NCI-H748 (cell line): ENCODE measurements at regions not wholly inside any gene's neighbourhood (a gene's known extent, or its start where the extent isn't known, plus 50 kb on each side); places are given as distances from the start of the nearest gene placed in this dataset.
A peak's percentile ranks its signal among the peaks of the same experiment; 100 is the strongest.

Experiments used
- DNase-seq: peaks from one replicate; lab custom pipeline; 2025; ENCODE audit not compliant: unreplicated experiment; lab: John Stamatoyannopoulos, UW

DNA sequence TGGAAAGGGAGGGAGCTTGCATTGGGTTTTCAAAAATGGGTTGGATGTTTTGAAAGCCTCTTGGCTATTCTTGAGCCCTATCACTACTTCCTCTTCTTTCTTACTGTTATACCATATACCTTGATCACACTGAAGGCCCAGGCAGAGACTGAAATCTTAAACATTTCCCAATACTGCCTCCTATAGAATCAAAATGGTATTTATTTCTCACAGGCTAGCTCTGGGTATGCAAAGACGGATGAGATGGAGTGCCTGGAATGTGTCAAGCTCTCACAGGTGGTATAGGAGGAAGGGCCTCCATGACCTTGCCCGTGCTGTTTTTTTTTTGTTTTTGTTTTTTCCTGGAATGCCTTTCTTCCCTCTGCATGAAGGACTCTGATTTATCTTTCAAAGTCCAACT lies 268.4 kb upstream of the USP24 start:
- no peak for DNase-seq

DNA sequence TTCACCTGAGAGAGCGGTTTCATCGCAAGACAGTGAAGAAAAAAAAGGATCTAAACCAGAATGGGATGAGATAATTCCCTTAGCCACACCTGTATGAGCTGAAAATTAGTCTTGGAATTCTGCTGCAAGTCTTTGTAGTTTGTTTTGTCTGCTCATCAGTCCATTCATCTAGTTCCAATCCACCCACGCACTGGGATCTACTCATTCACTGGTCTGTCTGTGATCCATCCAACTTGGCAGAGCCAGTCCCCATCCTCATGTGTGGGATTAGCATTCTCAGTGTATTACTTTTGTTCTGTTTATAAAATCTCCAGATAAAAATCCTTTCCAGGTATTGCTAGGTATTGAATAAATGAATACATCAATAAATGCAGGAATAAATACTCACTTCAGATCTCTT lies 266.5 kb upstream of the USP24 start:
- DNase-seq, result no peak

DNA sequence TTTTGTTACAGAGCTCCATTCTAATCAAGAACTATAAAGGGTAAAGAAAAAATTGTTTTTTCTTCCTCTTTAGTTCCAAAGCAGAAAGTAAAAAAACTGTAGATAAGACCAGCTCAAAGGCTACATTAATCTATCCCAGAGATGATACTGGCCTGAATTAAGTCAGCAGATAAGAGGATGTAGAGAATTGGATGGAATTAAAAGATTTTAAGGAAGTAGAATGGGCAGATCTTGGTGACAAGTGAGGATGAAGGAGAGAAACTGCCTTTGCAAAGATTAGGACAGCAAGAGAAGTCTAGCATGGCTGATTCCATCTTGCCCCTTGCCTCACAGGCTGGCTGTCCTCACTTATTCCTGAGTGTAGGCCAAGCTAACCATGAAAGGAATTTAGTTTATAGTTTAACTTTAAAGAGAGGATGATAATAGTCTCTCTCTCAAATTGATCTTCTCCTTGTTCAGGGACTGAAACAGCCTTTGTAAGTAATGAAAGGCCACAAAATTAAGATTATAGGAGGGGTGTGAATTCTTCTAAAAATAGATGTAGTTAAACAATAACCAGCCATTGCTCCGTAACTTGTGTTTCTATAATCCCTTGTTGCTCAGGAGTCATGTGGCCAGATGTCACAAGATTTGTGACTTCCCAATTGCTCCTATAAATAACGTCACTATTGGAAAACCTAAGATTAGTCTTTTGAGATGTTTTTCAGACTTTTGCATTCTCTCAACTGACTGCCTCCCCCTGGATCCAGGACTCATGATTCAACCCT lies 265.0 kb upstream of the USP24 start:
- no peak for DNase-seq

DNA sequence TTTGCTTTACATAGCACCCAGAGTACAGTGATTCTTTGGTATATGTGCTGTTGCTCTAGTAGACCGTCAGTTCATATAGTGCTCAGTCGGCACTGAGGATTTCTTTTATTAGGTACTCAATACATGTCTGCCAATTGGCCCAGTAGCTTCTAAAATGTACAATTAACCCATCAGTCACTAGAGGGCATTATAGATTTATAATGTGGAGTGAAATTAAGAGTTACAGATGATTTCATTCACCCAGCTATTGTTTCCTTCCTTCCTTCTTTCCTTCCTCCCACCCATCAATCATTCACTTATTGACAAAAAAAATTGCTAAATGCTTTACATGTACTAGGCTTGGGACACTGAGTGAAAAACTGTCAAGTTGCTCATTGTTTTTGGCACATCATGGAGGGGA lies 263.6 kb upstream of the USP24 start:
- peak; percentile 74 for DNase-seq

DNA sequence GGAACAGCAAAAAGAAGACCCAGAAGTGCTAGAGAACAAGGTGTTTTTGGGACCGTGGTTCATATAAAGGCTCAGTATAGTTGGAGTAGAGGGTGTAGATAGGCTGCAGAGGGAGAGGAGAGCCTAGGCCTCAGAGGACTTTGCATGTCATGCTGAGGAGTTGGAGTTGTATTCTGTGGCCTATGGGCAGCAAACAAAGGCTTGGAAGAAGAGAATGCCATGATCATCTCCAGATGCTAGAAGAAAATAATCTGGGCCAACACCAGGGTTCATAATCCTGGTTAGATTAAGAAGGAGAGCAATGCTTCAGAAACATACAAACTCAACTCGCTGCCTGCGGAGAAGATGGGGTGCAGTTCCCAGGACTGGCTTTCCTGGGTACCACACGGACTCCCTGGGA lies 262.8 kb upstream of the USP24 start:
- DNase-seq, result no peak

DNA sequence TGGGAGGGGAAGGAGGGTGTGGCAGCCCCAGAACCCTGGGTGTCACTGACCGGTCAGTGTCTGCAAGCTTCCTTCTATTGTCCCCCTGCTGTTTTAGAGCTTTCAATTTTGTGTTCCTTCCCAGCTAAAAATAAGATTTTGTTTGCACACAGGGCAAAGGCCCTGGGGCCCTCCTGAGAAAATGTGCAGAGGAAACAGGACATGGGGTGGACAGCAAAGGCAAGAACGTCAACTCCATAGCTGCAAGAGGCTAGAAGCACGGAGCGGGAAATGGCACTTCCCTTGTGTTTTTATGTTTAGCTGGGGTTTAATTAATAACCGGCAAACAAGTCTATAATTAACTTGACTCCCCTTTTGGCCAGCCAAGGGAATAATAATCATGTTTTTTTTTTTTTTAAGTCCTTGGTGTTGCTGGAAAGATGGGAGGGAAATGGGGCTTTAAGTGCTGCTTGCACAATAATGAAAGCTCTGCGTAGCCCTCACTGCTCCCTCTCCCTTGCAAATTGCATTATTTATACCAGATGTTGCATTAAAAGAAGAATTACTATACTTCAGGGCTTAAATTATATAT lies 261.4 kb upstream of the USP24 start:
- DNase-seq, result peak; percentile 58

DNA sequence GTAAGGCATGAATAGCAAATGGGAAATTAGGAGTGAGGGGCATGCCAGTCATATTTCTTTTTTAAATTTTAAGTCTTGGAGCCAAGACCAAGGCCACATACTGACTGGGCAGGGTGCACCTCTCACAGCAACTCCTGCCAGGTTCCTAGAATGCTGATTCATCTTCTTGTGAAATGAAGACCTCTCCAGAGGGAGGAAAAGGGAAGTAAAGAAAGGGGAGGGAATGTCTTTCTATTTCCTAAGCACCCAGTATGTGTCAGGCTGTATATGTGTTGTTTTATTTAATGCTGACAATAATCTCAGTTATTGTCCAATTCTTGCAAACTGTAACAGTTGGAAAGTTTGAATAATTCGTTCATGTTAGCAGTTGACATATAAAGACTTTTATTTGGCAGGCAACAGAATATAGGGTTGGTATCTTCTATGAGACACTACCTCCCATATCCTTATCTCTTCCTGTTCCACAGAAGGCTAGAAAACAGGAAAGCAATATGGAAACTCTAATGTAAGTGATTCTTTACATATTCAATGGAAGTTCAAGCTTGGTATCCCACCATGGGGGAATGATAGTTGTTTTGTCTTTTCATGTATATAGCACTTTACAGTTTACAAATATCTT lies 259.1 kb upstream of the USP24 start:
- DNase-seq, result no peak

DNA sequence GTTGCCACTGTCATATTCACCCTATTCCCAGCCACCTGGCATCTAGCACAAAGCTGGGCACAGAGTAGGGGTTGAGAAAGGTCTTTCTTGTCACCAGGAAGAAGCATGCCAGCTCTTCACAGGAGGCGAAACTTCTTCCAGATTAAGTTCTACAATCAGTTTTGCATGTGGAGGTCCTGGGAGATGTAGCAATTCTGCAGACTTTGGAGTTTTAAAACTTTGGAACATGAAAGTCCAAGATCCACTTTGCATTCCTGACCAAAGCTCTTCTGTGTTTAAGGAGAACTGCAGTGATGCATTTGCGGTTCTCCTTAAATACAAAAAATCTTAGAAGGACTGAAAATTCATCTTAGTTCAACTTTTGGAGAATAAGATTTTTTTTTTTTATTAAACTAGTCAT lies 258.5 kb upstream of the USP24 start:
- no peak for DNase-seq

DNA sequence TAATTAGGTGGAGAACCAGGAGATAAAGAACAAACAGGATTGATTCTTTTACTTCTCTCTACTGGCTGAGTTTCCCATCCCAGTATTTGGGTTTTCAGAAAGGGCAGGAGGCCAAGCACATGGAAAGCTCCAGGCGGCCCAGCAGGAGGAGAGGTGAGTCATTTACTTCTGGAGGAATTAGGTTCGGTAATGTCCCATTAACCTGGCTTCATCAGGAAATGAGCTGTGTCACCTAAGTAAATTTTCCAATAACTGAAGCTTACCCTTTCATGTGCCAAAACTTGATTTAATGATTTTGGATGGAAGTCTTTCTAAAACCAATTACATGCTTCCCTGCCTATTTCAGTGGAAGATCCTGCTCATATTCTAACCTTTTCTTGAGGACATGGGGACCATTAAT lies 257.6 kb upstream of the USP24 start:
- no peak for DNase-seq

DNA sequence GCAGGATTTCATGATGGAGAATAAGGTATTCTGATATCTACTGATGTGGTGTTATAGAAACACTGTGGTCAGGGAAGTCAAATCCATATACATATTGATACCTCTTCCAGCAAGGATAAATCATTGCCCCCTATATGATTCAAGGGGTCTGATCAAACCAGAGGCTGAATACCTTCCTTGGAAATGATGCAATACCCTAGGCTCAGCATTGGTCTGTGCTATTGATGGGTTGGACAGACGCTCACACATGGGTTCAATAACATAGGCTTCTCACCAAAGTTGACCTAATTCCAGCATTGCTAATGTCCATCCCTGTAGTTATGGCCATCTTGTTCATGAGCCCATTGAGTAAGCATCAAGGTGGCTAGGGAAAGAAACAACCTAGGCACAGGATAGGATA lies 257.0 kb upstream of the USP24 start:
- no peak for DNase-seq

DNA sequence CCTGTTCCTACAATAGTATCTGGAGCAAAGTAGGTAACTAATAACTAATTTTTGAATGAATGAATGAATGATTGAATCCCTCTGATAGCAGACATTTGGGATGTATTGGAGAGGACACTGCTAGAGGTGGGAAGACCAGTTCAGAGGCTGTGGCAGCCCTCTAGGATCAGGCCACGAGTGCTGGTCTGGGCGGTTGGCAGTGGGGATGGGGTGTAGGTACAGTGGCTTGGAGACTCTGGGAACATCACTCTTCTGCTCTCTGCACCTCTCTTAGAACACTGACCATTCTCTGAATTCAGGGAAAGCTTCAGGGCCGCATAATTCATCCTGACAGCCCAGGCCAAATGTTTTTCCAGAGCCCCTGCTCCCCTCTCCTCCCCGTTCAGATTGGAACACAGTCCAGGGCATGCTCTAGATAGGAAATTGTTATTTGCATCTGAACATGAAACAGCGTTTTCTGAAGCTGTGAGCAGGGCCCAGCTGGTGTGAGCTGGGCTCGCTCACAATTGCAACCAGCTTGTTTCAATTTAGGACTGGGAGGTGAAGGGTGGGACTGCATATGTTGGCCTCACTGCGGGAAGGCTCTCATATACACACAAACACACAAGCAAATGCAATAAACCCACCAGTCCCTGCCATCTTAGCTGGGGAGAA lies 253.1 kb upstream of the USP24 start:
- DNase-seq, result no peak

DNA sequence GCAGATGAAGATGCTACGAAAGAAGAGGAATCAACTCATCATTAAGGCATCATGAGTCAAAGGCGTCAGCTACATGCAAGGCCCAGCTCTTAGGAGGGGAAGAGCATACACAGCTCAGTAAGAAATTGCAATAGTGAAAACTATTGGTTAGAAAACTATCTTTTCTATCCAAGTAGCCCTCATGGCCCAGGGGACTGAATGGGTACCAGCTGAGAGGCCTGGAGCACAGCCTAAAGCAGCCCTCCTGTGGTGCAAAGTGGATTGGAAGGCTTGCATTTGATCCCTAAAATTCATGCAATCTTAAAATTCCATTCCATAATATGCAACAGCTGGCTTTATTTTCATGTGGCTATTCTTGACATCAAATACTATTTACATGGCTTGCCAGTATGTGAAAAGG lies 251.8 kb upstream of the USP24 start:
- no peak for DNase-seq

DNA sequence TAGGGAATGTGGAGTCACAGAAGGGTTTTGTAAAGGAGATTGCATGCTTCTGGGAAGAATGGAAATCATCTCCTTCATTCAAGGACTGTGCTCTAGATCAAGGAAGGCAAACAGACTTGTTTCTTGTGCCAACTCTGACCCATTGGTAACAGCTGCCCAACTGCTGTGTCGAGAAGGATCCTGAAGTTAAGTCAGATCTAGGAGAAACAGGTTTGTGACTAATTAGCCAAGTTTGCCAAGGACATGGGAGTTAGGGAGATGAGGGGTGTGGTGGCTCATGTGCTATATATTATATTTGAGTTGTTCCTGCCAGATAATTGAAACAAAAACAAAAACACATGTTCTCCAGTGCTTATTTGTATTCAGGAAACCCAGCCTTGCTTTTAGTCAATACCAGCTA lies 251.2 kb upstream of the USP24 start:
- DNase-seq, result no peak

DNA sequence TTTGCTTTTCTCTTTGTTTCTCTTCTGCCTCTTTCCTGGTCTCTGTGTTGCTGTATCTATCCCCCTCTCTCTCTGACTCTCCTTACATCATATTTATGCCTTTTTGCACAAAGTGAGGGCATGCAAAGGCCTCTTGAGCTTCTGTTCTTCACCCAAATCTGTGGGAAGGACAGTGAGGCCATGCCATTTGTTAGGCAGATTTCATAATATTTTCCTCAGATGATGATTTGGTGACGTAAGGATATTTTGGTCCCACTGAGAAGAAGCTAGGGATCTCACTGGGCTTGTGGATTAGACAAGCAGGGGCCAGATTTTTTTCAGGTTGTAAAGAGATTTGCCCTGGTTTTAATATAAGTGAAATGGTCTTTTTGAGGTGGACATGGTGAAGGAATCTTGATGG lies 249.4 kb upstream of the USP24 start:
- DNase-seq, result no peak

DNA sequence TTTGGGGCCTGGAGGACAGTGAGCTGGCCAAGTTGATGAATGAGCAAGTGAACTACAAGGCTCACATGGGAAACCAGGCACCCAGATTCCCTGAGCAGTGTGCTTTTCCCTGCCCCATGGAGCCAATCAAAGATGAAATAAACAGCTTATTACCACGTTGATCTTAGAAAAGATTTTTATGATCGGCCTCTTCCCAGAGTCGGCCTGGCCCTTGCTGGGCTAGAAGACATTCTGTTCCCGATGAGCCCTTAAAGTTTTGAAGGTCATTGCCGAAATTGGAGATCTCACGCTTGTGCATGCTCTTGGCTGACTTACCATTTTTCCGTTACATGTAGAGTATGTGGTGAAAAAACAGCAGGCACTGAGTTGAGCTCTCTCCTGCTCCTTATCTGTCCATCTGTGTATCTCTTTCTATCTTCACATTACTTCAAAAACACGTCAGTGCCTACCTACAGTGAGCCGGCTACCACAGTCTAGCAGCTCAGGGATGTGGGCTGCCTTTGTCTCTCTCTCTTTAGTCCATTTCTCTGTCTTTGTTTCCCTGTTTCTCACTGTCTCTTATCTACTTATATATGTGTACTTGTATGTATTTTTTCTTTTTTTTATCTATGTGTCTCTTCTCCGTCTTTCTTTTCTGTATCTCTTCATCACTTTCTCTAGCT lies 248.8 kb upstream of the USP24 start:
- DNase-seq, result no peak

DNA sequence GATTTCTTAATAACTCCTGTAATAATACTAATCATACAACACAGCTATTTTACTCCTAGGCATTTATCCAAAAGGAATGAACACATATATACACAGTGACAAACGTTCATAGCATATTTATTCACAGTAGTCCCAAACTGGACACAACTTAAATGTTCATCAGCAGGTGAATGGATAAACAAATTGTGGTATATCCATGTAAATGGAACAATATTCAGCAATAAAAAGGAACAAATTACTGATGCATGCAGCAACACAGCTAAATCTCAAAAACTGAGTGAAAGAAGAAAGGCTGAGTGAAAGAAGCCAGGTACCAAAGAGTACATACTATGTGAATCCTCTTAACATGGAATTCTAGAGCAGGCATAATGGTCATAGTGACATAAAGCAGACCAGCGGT lies 242.7 kb upstream of the USP24 start:
- no peak for DNase-seq

DNA sequence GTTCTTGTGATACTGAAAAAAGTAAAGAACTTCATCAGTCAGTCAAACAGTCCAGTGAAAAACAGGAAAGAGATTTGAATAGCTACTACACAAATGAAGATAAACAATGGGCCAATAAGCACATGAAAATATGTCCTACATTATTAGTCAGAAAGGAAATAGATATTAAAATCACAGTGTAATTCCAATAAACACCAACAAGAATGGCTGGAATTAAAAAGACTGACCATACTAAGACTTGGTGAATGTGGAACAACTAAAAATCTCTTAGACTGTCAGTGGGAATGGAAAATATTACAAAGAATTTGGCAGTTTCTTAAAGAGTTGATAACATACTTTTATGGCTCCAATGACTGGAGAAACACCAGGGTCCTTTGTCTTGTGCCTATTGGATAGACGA lies 241.8 kb upstream of the USP24 start:
- DNase-seq, result no peak

DNA sequence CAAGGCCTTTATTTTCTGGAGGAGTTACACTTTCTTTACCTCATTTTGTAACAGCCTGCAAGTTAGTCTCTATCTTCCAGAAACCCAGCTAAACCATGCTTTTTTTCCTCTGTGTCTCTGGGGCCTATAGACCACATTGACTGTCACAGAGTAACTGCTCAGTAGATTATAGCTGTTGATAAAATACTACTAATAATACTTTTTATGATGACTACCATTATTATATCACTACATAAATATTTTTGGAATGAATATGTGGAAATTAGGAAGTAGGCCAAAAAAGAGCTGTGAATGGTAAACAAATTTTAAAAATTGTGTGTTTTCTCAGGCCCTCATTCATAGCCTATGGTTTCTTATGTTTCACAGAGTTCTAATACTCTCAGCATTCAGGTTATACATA lies 233.1 kb upstream of the USP24 start:
- DNase-seq, result no peak

DNA sequence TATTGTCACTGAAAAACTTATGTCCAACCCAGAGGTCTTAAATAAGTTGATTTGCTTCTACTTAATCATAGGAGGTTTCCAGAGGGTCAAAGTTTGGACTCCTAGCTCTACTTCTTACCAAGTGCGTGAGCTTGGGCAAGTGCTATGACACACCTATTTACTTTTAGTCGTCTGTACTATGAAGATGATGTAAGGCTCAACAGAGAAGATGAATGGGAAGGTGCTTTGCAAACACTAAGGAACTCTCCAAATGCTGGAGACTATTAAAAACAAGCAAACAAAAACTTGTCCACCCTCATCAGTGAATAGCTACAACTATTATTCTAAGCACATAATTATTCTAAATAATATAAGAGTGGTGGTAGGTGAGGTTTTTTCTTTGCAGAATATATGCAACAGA lies 232.3 kb upstream of the USP24 start:
- no peak for DNase-seq

DNA sequence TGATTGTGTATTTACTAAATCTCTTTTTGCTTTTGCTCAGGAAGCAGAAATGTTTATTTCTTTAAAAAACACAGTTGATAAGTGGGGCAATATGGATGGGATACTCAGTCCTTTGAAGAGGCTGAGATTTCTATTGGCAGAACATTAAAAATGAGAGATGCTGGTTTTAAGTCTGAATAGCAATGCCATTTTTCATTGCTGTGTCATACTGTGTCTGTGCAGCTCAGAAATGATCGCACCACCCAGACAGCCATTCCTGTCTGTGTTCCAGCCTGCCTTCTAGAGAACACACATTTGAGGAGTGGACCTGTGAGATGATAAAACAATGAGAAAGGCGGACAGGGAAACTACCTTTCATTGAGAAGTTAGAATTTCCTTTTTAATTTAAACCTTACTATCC lies 231.2 kb upstream of the USP24 start:
- no peak for DNase-seq

DNA sequence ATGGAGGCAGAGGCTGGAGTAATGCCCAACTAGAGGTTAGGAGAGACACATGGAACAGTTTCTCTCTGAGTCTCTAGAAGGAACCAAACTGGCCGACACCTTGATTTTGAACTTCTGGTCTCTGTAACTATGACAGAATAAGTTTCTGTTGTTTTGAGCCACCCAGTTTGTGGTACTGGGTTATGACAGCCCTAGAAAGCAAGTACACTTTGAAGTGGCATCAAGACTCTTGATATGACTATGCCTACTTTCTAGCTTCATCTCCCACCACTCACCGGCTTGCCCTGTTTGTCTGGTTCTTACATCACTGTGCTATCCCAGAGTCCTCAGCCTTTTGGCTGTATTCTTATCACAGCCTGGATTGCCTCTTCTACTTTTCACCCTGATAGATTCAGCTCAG lies 230.3 kb upstream of the USP24 start:
- no peak for DNase-seq

DNA sequence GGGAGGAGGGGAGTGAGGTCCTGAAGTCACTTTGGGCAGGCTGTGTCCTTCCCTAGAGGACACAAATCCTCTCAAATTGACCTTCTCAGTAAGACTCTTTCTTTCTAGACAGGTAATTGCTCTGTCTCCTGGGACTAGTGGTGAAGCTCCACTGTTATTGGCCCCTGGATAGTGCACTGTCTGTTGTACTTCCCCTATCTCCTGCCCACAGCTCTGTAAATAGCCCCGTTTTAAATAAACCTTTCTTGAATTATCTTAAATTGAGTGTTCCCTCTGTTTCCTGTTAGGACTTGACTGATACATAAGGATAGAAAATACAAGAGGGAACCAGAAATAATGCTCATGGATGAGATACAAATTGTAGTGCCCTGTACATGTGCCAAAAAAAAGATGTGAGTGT lies 229.5 kb upstream of the USP24 start:
- DNase-seq, result no peak
